HG02840 (cell line): ENCODE measurements at regions not wholly inside any gene's neighbourhood (a gene's known extent, or its start where the extent isn't known, plus 50 kb on each side); places are given as distances from the start of the nearest gene placed in this dataset.
"Not testable (repeated sequence)": the region's sequence is repeated elsewhere in the genome, so short reads cannot be mapped to it uniquely, and the experiment has no call there.

Experiments used
- ATAC-seq: cut with Tn5 transposase; IDR thresholded peaks from one replicate; pipeline ENCODE4 v1.9.1; 2021; ENCODE audit warnings: mild to moderate bottlenecking, moderate library complexity, moderate number of reproducible peaks; ENCODE audit not compliant: unreplicated experiment, low FRiP score

GRCh38 chr11:13160806-13161205, 116.8 kb upstream of the BMAL1 start:
- ATAC-seq, result no peak

- no peak for ATAC-seq
Observed at GRCh38 chr11:13163158-13163557, 114.4 kb upstream of the BMAL1 start.

GRCh38 chr11:13166036-13166435, 111.6 kb upstream of the BMAL1 start:
- no peak for ATAC-seq

- ATAC-seq, result no peak
Observed at GRCh38 chr11:13168271-13168670, 109.3 kb upstream of the BMAL1 start.

- ATAC-seq, result no peak
Observed at GRCh38 chr11:13169709-13170108, 107.9 kb upstream of the BMAL1 start.

- no peak for ATAC-seq
Observed at GRCh38 chr11:13174090-13174489, 103.5 kb upstream of the BMAL1 start.

- no peak for ATAC-seq
Observed at GRCh38 chr11:13183094-13183825, 94.3 kb upstream of the BMAL1 start.

- no peak for ATAC-seq
Observed at GRCh38 chr11:13183826-13184196, 93.8 kb upstream of the BMAL1 start.

GRCh38 chr11:13184295-13184794, 93.2 kb upstream of the BMAL1 start:
- no peak for ATAC-seq

GRCh38 chr11:13188179-13188578, 89.4 kb upstream of the BMAL1 start:
- no peak for ATAC-seq

GRCh38 chr11:13189561-13190426, 87.8 kb upstream of the BMAL1 start:
- no peak for ATAC-seq

- no peak for ATAC-seq
Observed at GRCh38 chr11:13193613-13194012, 84.0 kb upstream of the BMAL1 start.

GRCh38 chr11:13197374-13197773, 80.2 kb upstream of the BMAL1 start:
- not testable (repeated sequence) for ATAC-seq

GRCh38 chr11:13205486-13205885, 72.1 kb upstream of the BMAL1 start:
- ATAC-seq, result peak; percentile 59

- no peak for ATAC-seq
Observed at GRCh38 chr11:13206086-13206640, 71.4 kb upstream of the BMAL1 start.

GRCh38 chr11:13207270-13207664, 70.3 kb upstream of the BMAL1 start:
- no peak for ATAC-seq

GRCh38 chr11:13207665-13208594, 69.7 kb upstream of the BMAL1 start:
- no peak for ATAC-seq

- ATAC-seq, result no peak
Observed at GRCh38 chr11:13208921-13209320, 68.7 kb upstream of the BMAL1 start.

- no peak for ATAC-seq
Observed at GRCh38 chr11:13209379-13209778, 68.2 kb upstream of the BMAL1 start.

- ATAC-seq, result no peak
Observed at GRCh38 chr11:13210424-13210823, 67.2 kb upstream of the BMAL1 start.
